Right lobe of liver (tissue), 4 donors: ENCODE measurements at regions not wholly inside any gene's neighbourhood (a gene's known extent, or its start where the extent isn't known, plus 50 kb on each side); places are given as distances from the start of the nearest gene placed in this dataset.

ENCODE experiments used
- POLR2A ChIP-seq: fragments of 450-650 bp; IDR thresholded peaks from one replicate; pipeline ENCODE4 v1.6.1; 2017; ENCODE audit warnings: antibody characterized with exemption, mild to moderate bottlenecking
- TF ChIP-seq, protein P1 (sequence below), 4 donors: fragments of 200-600 bp in 3 of 4; fragments of 450-650 bp in 1 of 4; IDR thresholded peaks; one replicate each; pipeline versions ENCODE4 v1.5.1 to v1.8.0; 2016 to 2022; ENCODE audit warnings: antibody characterized with exemption in 4 of 4, mild to moderate bottlenecking in 2 of 4
- donor health status: DM: no; HTN: no; CAD: no.
- donor health status: DM: no; HTN: no; CAD: no.
- donor health status: DM: no; HTN: yes; CAD: no.

DNA sequence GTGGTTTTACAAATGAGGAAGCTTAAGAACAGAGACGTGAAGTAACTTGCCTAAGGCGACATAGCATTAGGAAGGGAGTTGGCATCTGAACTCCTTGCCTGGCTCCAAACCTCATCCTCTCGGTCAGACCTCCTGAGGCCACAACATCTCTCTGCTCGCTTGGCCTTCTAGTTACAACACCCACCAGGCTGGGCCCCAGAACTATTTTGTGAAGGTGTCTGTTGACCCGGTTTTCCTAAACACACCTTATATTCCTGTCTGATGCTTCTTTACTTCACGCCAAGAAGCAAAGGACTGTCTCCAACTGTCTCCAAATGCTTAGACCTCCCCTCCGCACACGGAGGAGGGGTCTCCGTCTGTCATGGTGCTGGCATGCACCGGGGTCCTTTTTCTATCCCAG is 326.6 kb downstream of the THBS2 start:
- TF ChIP-seq, protein P1, sequence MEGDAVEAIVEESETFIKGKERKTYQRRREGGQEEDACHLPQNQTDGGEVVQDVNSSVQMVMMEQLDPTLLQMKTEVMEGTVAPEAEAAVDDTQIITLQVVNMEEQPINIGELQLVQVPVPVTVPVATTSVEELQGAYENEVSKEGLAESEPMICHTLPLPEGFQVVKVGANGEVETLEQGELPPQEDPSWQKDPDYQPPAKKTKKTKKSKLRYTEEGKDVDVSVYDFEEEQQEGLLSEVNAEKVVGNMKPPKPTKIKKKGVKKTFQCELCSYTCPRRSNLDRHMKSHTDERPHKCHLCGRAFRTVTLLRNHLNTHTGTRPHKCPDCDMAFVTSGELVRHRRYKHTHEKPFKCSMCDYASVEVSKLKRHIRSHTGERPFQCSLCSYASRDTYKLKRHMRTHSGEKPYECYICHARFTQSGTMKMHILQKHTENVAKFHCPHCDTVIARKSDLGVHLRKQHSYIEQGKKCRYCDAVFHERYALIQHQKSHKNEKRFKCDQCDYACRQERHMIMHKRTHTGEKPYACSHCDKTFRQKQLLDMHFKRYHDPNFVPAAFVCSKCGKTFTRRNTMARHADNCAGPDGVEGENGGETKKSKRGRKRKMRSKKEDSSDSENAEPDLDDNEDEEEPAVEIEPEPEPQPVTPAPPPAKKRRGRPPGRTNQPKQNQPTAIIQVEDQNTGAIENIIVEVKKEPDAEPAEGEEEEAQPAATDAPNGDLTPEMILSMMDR (IDR thresholded peaks at IDR 0.05): no peak
- TF ChIP-seq POLR2A: no peak
